Skeletal muscle tissue (tissue), 3 donors: ENCODE measurements at regions not wholly inside any gene's neighbourhood (a gene's known extent, or its start where the extent isn't known, plus 50 kb on each side); places are given as distances from the start of the nearest gene placed in this dataset.

Experiments used
- H3K27ac ChIP-seq: one replicate; pipeline ENCODE4 v1.7.0; 2013; ENCODE audit warnings: mild to moderate bottlenecking, low read depth, low read length, inconsistent platforms
- H3K27me3 ChIP-seq, 3 donors: one replicate each; pipeline ENCODE4 v1.7.0; 2013; ENCODE audit warnings: low read length in 3 of 3; ENCODE audit not compliant: control insufficient read depth in 3 of 3, insufficient read depth in 3 of 3
- H3K36me3 ChIP-seq, 3 donors: one replicate each; pipeline ENCODE4 v1.7.0; 2013; ENCODE audit warnings: low read length in 3 of 3; ENCODE audit not compliant: control insufficient read depth in 3 of 3, insufficient read depth in 3 of 3
- H3K4me1 ChIP-seq, 3 donors: one replicate each; pipeline ENCODE4 v1.7.0; 2013; ENCODE audit warnings: low read length in 3 of 3, mild to moderate bottlenecking in 3 of 3; ENCODE audit not compliant: control insufficient read depth in 3 of 3, insufficient read depth in 3 of 3
- H3K4me3 ChIP-seq, 3 donors: one replicate each; pipeline ENCODE4 v1.7.0; 2013; ENCODE audit warnings: low read length in 3 of 3
- H3K9ac ChIP-seq, 3 donors: one replicate each; pipeline ENCODE4 v1.7.0; 2013; ENCODE audit warnings: low read length in 3 of 3, mild to moderate bottlenecking in 3 of 3, moderate library complexity in 2 of 3, low read depth in 1 of 3
- H3K9me3 ChIP-seq, 3 donors: one replicate each; pipeline ENCODE4 v1.7.0; 2013; ENCODE audit warnings: low read length in 3 of 3; ENCODE audit not compliant: control insufficient read depth in 3 of 3
- donor health status: Osteomylitis.

DNA sequence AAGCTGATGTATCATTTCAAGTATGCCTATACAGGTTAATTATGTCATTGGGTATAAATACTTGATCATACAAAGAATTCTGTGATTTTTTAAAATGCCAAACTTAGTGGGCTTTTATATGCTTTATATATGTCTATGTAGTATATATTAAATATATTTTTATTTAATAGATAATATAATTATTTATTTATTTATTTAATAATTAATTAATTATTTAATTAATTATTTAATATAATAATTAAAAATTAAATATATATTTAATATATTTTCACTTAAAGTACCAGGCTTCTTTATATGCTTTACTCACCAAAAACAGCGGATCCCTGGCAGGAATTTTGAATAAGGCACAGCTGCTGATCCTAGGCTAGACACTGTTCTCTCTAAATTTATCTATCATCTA lies 687.0 kb downstream of the VGLL3 start:
- Histone ChIP-seq H3K27ac (no peak overlapping the region), H3K27me3 (no peaks in the 10 kb centered on the region), H3K4me3 (no peak overlapping the region), H3K9me3 (no peaks in the 10 kb centered on the region), H3K4me1 (no peaks in the 10 kb centered on the region), H3K36me3 (no peaks in the 10 kb centered on the region), H3K9ac (no peak overlapping the region)

DNA sequence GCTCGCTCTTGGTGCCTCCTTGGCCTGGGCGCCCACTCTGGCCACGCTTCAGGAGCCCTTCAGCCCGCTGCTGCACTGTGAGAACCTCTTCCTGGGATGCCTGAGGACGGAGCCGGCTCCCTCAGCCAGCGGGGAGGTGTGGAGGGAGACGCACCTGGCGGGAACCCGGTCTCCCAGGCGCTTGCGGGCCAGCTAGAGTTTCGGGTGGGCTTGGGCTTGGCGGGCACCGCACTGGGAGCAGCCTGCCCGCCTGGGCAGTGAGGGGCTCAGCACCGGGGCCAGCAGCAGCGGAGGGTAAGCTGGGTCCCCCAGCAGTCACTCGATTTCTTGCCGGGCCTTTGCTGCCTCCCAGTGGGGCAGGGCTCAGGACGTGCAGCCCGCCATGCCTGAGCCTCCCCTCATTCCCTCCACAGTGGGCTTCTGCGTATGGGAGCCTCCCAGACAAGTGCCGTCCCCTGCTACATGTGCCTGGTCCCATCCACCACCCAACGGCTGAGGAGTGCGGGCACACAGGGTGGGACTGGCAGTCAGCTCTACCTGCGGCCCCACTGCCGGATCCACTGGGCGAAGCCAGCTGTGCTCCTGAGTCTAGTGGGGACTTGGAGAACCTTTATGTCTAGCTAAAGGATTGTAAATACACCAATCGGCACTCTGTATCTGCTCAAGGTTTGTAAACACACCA lies 708.7 kb downstream of the VGLL3 start:
- Histone ChIP-seq H3K27me3 (no peaks in the 10 kb centered on the region), H3K9me3 (no peaks in the 10 kb centered on the region), H3K36me3 (no peaks in the 10 kb centered on the region), H3K4me1 (no peaks in the 10 kb centered on the region), H3K9ac (no peak overlapping the region), H3K4me3 (no peak overlapping the region), H3K27ac (no peak overlapping the region)

DNA sequence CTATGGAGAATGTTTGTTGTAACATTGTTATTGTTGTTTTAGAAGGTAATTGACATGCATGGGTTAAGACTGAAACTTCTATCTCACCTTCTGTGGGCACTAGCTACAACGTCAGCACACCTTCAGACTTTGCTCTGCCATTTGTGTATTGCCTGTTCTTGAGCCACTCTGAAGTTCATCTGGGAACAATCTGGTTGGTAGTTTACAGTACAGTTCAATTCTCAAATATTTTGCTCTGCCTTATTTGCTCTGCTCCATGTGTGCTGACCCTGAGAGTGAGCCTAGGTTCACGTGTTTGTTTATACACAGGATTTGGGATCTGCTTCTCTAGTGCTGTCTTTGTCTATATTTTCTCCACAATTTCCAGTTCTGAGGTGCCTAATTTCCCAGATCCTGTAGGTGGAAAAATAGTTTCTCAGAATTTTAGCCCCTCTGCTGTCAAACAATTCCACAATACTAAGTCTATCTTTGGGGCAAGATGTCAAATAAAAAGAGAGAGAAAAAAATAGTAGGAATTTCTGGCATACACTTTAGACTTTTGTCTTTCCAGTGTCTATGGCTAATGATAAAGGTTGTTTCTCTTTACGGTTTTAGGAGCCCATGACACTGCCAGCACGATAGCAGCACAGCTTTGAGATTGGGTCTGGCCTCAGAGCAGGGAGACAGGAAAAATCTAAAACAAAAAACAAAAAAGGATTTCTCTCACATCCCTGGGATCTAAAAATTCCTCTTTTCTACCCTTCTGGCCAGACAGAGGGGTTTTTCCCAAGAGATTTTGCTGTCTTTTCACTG lies 721.4 kb downstream of the VGLL3 start:
- H3K27me3 ChIP-seq: no peaks in the 10 kb centered on the region
- no peaks in the 10 kb centered on the region for H3K36me3 ChIP-seq
- no peak overlapping the region for H3K9ac ChIP-seq
- no peak overlapping the region for H3K4me3 ChIP-seq
- H3K27ac ChIP-seq: no peak overlapping the region
- no peaks in the 10 kb centered on the region for H3K9me3 ChIP-seq
- no peaks in the 10 kb centered on the region for H3K4me1 ChIP-seq

DNA sequence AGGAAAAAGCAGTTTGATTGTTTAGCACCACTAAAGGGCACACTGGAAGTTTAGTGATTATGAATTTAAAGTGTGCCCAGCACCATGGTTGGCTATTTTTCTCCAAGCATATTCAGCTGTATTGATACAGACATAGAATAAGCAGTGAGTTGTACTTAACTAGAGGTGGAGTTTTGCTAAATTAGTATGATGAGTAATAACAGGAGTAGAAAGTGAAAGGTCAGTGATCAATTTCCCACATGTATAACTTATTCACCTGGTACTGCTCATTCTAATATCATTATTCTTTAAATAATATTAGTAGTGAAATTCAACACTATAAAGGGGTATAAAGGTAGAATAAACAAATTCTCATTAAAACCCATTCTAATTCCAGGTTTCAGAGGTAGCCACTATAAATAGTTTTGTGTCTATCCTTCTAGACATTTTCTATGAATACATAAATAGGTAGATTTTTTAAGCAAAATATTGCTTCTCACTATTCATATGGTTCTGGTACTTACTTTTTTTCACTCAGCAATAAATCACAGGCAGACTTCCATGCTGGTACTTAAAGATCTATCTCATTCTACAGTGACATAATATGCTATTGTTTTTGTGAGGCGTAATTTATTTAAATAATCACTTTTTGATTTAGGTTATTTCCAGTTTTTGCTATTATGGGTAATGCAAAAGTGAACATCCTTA lies 732.9 kb downstream of the VGLL3 start:
- no peak overlapping the region for H3K9ac ChIP-seq
- no peaks in the 10 kb centered on the region for H3K9me3 ChIP-seq
- H3K27me3 ChIP-seq: no peaks in the 10 kb centered on the region
- H3K36me3 ChIP-seq: no peaks in the 10 kb centered on the region
- H3K4me3 ChIP-seq: no peak overlapping the region
- H3K27ac ChIP-seq: no peak overlapping the region
- no peaks in the 10 kb centered on the region for H3K4me1 ChIP-seq

DNA sequence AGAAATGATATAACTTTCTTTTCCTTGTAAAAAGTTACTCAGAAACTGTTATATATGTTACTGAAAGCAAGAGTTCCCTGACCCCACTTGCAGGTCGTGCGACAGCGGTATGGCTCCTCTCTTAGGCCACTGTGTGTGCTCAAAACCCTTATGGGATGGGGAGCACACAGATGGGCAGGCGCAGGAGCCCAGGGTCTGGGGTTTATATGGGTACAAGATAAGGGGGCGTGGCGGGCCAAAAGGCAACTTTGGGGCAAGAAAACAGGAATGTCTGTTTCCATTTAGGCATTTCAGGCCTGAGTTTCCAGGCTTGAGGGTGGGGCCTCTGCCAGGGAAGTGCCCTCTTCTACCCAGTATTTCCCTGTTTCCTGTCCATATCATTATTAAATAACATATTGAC lies 736.5 kb downstream of the VGLL3 start:
- no peaks in the 10 kb centered on the region for H3K27me3 ChIP-seq
- no peak overlapping the region for H3K4me3 ChIP-seq
- H3K9me3 ChIP-seq: no peaks in the 10 kb centered on the region
- H3K4me1 ChIP-seq: no peaks in the 10 kb centered on the region
- H3K9ac ChIP-seq: no peak overlapping the region
- H3K27ac ChIP-seq: no peak overlapping the region
- no peaks in the 10 kb centered on the region for H3K36me3 ChIP-seq

DNA sequence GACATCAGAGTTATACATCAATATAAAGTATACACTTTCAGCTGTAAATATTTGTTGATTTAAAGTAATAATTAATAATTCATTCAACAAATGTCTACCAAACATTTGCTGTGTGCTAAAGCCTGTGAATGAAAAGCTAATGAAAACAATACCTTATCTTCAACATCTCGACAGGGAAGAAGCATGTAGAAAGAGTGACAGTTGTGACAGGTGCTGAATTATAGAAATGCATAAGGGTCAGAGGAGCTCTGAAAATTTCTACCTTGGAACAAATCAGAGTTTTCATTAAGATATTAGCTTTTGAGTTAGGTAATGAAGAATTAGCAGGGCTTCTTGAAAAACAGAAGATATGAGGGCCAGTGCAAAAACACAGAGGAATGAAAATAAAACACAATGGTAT lies 739.2 kb downstream of the VGLL3 start:
- Histone ChIP-seq H3K36me3 (no peaks in the 10 kb centered on the region), H3K4me1 (no peaks in the 10 kb centered on the region), H3K27ac (no peak overlapping the region), H3K27me3 (no peaks in the 10 kb centered on the region), H3K9ac (no peak overlapping the region), H3K4me3 (no peak overlapping the region), H3K9me3 (no peaks in the 10 kb centered on the region)

GRCh38 chr3:86249833-86250232 lies 741.1 kb downstream of the VGLL3 start:
- no peak overlapping the region for H3K27ac ChIP-seq

DNA sequence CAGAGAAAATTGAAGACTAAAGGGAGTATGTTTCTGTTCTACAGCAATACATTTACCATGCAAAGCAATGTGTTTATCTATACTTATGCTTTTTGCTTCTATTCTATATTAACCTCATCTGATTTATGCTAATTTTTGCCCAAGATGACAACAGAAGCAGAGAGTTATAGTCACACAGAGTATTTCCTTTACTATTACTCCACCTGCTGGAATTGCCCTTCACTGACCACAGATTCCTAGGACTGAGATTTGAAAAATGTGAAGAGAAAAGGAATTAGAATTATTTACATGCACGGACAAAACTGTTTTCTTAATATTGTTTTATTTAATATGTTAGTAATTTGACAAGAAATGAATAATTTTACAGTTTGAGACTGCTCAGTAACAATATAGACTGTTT lies 745.6 kb downstream of the VGLL3 start:
- no peak overlapping the region for H3K9ac ChIP-seq
- H3K27me3 ChIP-seq: no peaks in the 10 kb centered on the region
- no peaks in the 10 kb centered on the region for H3K36me3 ChIP-seq
- H3K4me1 ChIP-seq: no peaks in the 10 kb centered on the region
- no peak overlapping the region for H3K27ac ChIP-seq
- H3K4me3 ChIP-seq: no peak overlapping the region
- no peaks in the 10 kb centered on the region for H3K9me3 ChIP-seq

More at GRCh38 chr3:86249833-86250232, 741.1 kb downstream of the VGLL3 start:
- H3K4me1 ChIP-seq: no peaks in the 10 kb centered on the region
- H3K9ac ChIP-seq: no peak overlapping the region
- no peaks in the 10 kb centered on the region for H3K36me3 ChIP-seq
- H3K27me3 ChIP-seq: no peaks in the 10 kb centered on the region
- no peaks in the 10 kb centered on the region for H3K9me3 ChIP-seq
- H3K4me3 ChIP-seq: no peak overlapping the region

- Histone ChIP-seq H3K9ac (no peak overlapping the region), H3K4me1 (no peaks in the 10 kb centered on the region), H3K27me3 (no peaks in the 10 kb centered on the region), H3K4me3 (no peak overlapping the region), H3K27ac (no peak overlapping the region), H3K9me3 (no peaks in the 10 kb centered on the region), H3K36me3 (no peaks in the 10 kb centered on the region)
These were observed 746.0 kb downstream of the VGLL3 start for GRCh38 chr3:86244905-86245304.

- H3K27me3 ChIP-seq: no peaks in the 10 kb centered on the region
- no peak overlapping the region for H3K27ac ChIP-seq
- H3K4me1 ChIP-seq: no peaks in the 10 kb centered on the region
- no peaks in the 10 kb centered on the region for H3K36me3 ChIP-seq
- H3K4me3 ChIP-seq: no peak overlapping the region
- H3K9ac ChIP-seq: no peak overlapping the region
- no peaks in the 10 kb centered on the region for H3K9me3 ChIP-seq
These were observed 751.0 kb downstream of the VGLL3 start for GRCh38 chr3:86239946-86240345.
